ENCODE measurements at regions not wholly inside any gene's neighbourhood (a gene's known extent, or its start where the extent isn't known, plus 50 kb on each side); places are given as distances from the start of the nearest gene placed in this dataset.

DNA sequence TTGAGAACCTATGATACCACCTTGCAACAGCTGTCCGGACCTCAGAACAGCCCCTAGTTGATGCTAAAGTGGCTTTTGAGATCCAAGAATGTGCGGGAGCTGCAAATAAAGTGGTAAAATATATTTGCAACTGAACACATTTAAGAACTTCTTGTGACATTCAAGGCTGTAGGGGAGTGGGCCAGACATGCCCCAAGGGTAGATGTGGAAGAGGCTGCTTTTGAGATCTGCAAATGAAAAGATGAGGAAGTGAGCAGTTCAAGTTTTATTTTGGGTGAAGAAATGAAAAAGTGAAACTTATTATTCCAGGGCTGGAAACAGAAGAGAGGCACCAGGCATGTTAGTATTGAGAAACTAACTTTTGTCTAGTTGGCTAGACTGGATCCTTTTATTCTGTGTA is 359.5 kb upstream of the PLXNA2 start:
- DNase-seq (no peak), ATAC-seq (ENCODE audit: low read depth) (no peak)
- Mint-ChIP-seq H3K27ac (no peak overlapping the region), H3K36me3 (no peaks in the 10 kb centered on the region), H3K27me3 (peaks cover 2% of the 10 kb centered on the region), H3K4me1 (peaks cover 1% of the 10 kb centered on the region), H3K4me3 (no peak overlapping the region), H3K9me3 (no peaks in the 10 kb centered on the region)
- POLR2A ChIA-PET: no interaction called here

DNA sequence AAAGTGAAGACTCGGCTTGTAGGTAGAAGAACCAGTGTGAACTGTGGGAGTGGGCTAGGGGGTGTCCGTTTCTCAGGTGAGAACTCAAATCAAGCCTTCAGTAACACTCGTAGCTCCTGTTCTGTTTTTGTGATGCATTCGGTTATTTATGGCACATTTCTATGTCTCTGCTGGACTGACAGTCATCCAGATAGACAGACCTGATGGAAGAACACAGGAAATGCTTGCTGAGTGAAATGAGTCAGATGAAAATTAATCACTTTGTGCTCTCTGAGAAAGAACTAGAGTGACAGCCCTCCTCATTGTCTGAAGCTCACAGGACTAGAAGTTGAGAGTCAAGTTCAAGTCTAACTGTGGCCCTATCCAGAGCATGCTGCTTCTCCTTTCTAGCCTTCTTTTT is 360.1 kb upstream of the PLXNA2 start:
- ATAC-seq (ENCODE audit: low read depth): no peak
- H3K4me1 Mint-ChIP-seq: peaks cover 1% of the 10 kb centered on the region

DNA sequence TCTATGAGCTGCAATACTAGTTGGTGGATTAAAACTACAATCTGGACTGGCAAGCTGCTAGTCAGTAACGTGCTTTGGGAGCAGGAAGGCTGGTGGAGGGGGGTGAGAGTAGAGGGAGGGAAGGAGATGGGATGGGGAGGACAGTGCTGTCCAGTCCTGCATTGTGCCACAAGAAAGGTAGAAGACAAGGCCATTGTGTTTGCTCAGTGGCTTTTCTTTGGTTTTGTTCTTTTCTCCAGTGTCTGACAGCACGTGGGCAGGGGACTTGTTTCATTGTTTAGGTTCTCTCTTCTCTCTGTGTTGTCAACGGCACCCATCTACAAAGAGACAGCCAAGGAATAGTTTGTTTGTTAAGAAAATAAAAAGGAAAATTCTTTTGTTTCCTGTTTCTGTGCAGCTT is 362.8 kb upstream of the PLXNA2 start:
- Mint-ChIP-seq H3K4me1 (peaks cover 1% of the 10 kb centered on the region), H3K36me3 (no peaks in the 10 kb centered on the region), H3K9me3 (no peaks in the 10 kb centered on the region), H3K27ac (no peak overlapping the region), H3K27me3 (peaks cover 2% of the 10 kb centered on the region), H3K4me3 (no peak overlapping the region)
- no peak for DNase-seq
- no peak for ATAC-seq (ENCODE audit: low read depth)
- POLR2A ChIA-PET: no interaction called here

More for the DNA sequence above, 360.1 kb upstream of the PLXNA2 start:
- Mint-ChIP-seq H3K27me3 (peaks cover 2% of the 10 kb centered on the region), H3K9me3 (no peaks in the 10 kb centered on the region), H3K27ac (no peak overlapping the region), H3K36me3 (no peaks in the 10 kb centered on the region), H3K4me3 (no peak overlapping the region)
- POLR2A ChIA-PET: no interaction called here
- no peak for DNase-seq

DNA sequence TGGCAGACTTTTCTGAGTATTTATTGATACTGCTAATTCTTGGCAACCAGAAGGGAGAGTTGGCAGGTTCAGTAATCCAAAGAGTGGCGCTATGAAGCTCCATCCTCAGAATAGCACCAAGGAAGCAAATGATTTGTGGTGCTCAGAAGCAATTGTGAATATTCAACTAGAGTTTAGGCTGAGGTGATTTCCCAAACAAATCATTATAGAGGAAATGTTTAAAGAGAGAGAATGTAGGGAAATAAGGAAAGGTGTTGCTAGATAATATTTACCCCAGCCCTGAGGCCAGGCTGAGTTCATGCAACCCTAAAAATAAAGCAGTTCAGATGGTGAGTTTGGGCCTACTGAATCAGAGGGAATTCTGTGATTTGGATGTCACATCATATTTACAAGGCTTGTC is 363.4 kb upstream of the PLXNA2 start:
- Mint-ChIP-seq H3K27ac (no peak overlapping the region), H3K36me3 (no peaks in the 10 kb centered on the region), H3K4me3 (no peak overlapping the region), H3K4me1 (peaks cover 1% of the 10 kb centered on the region), H3K9me3 (no peaks in the 10 kb centered on the region), H3K27me3 (peaks cover 2% of the 10 kb centered on the region)
- no peak for DNase-seq
- POLR2A ChIA-PET: no interaction called here
- ATAC-seq (ENCODE audit: low read depth): no peak

DNA sequence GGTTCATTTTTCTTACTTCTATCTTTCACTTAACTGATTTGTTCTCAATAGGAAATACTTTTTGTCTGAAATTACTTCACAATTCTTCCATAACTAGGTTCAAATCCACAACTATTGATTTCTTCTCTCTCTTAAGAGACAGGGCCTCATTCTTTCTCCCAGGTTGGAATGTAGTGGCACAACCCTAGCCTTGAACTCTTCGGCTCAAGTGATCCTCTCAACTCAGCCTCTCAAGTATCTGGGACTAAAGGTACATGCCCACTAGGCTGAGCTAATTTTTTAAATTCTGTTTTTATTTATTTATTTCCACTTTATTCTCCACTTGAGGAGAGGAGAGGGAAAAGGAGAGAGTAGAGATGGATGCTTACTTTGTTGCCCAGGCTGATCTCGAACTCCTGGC is 370.4 kb upstream of the PLXNA2 start:
- no peaks in the 10 kb centered on the region for H3K4me1 Mint-ChIP-seq
- H3K4me3 Mint-ChIP-seq: no peak overlapping the region
- H3K27me3 Mint-ChIP-seq: no peaks in the 10 kb centered on the region
- H3K27ac Mint-ChIP-seq: no peak overlapping the region
- POLR2A ChIA-PET: no interaction called here
- H3K9me3 Mint-ChIP-seq: peaks cover 3% of the 10 kb centered on the region
- DNase-seq: no peak
- ATAC-seq (ENCODE audit: low read depth): no peak
- H3K36me3 Mint-ChIP-seq: no peaks in the 10 kb centered on the region

DNA sequence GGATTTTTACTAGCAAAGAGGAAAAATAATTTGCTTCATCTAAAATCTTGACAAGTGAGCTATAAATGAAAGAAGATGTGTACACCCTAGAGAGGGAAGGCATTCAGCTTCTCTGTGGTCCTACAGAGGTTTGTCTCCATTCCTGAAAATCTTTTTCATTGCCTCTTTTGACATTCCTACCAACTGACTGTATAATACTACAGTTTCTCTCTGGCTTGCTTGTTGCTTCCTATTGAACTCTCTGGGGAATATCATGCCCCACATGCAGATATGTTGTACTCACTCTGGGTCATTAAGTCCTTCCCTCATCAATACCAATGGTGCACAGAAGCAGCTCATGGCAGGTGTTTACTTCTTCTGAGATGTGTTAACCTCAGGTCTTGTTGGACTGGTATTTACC is 371.2 kb upstream of the PLXNA2 start:
- DNase-seq (no peak), ATAC-seq (ENCODE audit: low read depth) (no peak)
- H3K36me3 Mint-ChIP-seq: no peaks in the 10 kb centered on the region
- H3K27me3 Mint-ChIP-seq: no peaks in the 10 kb centered on the region
- H3K4me3 Mint-ChIP-seq: no peak overlapping the region
- H3K9me3 Mint-ChIP-seq: peaks cover 3% of the 10 kb centered on the region
- no peak overlapping the region for H3K27ac Mint-ChIP-seq
- H3K4me1 Mint-ChIP-seq: no peaks in the 10 kb centered on the region
- POLR2A ChIA-PET: no interaction called here

DNA sequence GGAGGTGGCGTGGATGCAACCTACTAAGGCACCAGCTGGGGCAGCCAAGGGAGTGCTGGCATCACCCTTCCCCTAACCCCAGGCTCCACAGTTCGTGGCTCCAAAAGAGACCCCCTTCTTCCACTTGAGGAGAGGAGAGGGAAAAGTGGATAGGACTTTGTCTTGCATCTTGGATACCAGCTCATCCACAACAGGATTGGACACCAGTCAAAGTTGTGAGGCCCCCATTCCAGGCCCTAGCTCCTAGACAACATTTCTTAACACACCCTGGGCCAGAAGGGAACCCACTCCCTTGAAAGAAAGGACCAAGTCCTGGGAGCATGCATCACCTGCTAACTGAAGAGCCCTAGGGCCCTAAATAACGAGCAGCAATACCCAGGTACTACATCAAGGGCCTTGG is 372.6 kb upstream of the PLXNA2 start:
- H3K9me3 Mint-ChIP-seq: peaks cover 10% of the 10 kb centered on the region
- no peak overlapping the region for H3K4me3 Mint-ChIP-seq
- H3K4me1 Mint-ChIP-seq: no peaks in the 10 kb centered on the region
- DNase-seq (no peak), ATAC-seq (ENCODE audit: low read depth) (no peak)
- no peaks in the 10 kb centered on the region for H3K27me3 Mint-ChIP-seq
- POLR2A ChIA-PET: no interaction called here
- no peaks in the 10 kb centered on the region for H3K36me3 Mint-ChIP-seq
- H3K27ac Mint-ChIP-seq: no peak overlapping the region

DNA sequence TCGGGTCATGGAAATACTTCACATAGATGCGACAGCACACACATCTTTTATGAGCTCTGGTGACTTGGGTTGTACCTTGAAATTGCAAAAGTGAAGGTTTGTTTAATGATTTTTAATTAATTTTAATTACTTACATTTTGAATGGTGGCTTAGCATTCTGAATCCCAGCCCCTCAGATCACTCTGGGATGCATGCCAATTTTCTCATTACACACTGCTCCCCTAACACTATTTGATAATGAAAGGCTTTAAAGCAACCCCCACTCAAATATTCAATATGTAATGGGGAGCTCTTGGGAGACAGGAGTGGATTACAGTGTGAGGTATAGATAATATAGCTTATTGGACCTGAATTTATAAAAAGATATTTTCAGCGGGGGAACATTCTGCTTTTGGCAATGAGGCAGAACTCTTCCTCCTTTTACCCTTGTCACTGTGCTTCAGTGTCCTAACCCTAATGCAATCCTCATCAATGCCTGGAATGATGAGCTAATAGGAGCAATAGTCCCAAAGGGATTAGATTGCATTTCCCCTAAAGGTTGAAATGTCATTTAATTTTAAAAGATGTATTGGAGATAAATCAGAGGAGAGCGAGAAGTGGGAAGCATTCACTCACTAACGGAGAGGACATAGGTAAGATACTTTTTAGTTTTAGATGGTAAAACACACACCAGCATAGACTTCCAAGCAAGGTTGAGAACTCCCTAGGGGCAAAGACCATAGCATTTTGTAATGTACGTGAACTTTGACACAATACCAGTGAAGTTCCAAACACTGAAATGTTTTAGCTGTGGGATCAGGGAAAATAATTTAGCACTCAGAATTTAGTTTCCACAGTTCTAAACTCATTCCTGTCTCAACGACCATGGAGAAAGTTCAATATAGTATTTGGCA is 384.1 kb upstream of the PLXNA2 start:
- DNase-seq: no peak

DNA sequence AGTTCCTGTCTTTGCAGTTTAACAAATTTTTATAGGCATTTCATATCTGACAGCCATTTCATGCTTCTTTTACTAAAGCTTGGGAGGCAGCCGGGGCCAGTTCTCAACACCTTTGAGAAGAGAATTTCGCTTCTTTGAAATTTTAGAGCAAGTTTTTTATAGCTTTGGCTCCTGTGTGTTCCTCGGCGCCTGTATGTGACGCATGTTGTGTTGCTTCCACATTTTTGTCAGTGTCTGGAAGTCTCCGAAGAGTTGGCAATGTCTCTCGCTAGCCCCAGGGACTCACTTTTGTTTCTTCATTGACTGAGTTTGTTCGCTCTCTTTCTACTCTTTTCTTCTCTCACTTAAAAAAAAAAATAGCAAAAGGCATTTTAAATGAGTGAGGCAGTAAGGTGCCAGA is 386.9 kb upstream of the PLXNA2 start:
- no peaks in the 10 kb centered on the region for H3K9me3 Mint-ChIP-seq

More for the DNA sequence above, 384.1 kb upstream of the PLXNA2 start:
- H3K27ac Mint-ChIP-seq: no peak overlapping the region
- peaks cover 3% of the 10 kb centered on the region for H3K27me3 Mint-ChIP-seq
- no peaks in the 10 kb centered on the region for H3K4me1 Mint-ChIP-seq
- no peaks in the 10 kb centered on the region for H3K36me3 Mint-ChIP-seq
- H3K4me3 Mint-ChIP-seq: no peak overlapping the region
- POLR2A ChIA-PET: no interaction called here
- no peaks in the 10 kb centered on the region for H3K9me3 Mint-ChIP-seq
- ATAC-seq (ENCODE audit: low read depth): no peak

DNA sequence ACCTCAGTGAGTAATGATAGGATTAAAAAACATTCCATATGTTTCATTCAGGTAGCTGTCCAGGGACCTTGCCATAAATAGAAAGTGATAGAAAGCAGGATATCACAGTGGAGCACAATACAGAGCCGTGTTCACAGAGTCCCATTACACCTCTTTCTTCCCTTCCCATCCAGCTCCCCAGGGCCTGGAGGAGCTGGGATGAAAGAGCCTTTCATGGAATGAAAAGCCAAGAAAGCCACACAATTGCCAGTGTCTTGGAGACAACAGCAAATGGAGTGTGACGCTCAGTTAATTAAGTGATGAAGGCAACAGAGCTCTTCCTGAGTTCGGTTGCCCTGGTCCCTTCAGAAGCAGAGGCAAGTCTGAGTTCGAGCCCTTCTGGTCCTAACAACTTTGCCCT is 387.3 kb upstream of the PLXNA2 start:
- POLR2A ChIA-PET: no interaction called here
- H3K36me3 Mint-ChIP-seq: no peaks in the 10 kb centered on the region
- H3K4me1 Mint-ChIP-seq: no peaks in the 10 kb centered on the region
- peaks cover 3% of the 10 kb centered on the region for H3K27me3 Mint-ChIP-seq
- no peaks in the 10 kb centered on the region for H3K9me3 Mint-ChIP-seq
- ATAC-seq (ENCODE audit: low read depth) (no peak), DNase-seq (no peak)
- no peak overlapping the region for H3K4me3 Mint-ChIP-seq
- H3K27ac Mint-ChIP-seq: no peak overlapping the region

More for the DNA sequence above, 386.9 kb upstream of the PLXNA2 start:
- POLR2A ChIA-PET: no interaction called here
- DNase-seq: no peak
- H3K27me3 Mint-ChIP-seq: peaks cover 3% of the 10 kb centered on the region
- ATAC-seq (ENCODE audit: low read depth): no peak
- no peaks in the 10 kb centered on the region for H3K4me1 Mint-ChIP-seq
- no peak overlapping the region for H3K4me3 Mint-ChIP-seq
- no peak overlapping the region for H3K27ac Mint-ChIP-seq
- no peaks in the 10 kb centered on the region for H3K36me3 Mint-ChIP-seq

DNA sequence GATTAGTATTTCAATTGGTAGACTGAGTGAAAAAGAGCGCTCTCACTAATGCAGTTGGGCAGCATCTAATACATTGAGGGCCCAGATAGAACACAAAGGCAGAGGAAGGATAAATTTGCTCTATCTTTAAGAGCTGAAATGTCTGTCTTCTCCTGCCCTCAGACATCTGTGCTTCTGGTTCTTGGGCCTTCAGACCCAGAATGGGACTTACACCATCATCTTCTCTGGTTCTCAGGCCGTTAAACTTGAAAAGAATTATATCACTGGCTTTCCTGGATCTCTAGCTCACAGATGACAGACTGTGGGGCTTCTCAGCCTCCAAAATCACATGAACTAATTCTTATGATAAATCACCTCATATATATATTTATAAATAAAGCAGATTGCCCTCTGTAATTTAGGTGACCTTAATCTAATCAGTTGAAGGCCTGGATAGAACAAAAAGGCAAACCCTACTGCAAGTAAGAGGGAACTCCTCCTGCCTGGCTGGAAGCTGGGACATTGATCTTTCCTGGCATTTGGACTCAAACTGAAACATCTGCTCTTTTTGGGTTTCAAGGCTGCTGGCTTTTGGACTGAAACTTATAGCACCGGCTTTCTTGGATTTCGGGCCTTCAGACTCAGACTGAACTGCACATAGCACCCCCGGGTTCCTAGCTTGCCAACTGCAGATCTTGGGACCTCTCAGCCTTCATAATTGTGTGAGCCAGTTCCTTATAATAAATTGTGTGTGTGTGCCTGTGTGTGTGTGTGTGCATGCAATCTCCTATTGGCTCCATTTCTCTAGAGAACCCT is 390.4 kb upstream of the PLXNA2 start:
- Mint-ChIP-seq H3K36me3 (no peaks in the 10 kb centered on the region), H3K27ac (no peak overlapping the region), H3K27me3 (peaks cover 3% of the 10 kb centered on the region), H3K9me3 (no peaks in the 10 kb centered on the region), H3K4me3 (no peak overlapping the region), H3K4me1 (no peaks in the 10 kb centered on the region)
- POLR2A ChIA-PET: no interaction called here
- ATAC-seq (ENCODE audit: low read depth) (no peak), DNase-seq (no peak)

DNA sequence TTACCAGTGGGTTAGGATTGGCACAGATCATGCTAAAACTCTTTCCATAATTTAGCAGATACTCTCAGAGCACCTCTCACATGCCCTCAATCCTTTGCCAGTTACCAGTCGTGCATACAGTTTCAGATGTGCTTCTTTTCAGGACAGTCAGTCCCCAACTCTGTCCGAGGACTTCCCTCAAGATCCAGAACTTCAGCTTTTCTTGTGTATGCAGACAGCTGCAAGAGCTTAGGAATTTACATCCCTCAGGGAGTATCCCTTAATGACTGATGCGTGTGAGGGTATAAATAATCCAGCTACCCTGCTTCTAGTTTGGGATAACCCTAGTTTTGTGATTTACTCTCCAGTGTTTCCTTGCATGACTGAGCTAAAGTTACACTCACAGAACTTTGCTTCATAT is 393.0 kb upstream of the PLXNA2 start:
- H3K36me3 Mint-ChIP-seq: no peaks in the 10 kb centered on the region
- no peaks in the 10 kb centered on the region for H3K4me1 Mint-ChIP-seq
- H3K4me3 Mint-ChIP-seq: no peak overlapping the region
- peaks cover 3% of the 10 kb centered on the region for H3K27me3 Mint-ChIP-seq
- no peak overlapping the region for H3K27ac Mint-ChIP-seq
- no peaks in the 10 kb centered on the region for H3K9me3 Mint-ChIP-seq
- POLR2A ChIA-PET: no interaction called here
- ATAC-seq (ENCODE audit: low read depth) (no peak), DNase-seq (no peak)

DNA sequence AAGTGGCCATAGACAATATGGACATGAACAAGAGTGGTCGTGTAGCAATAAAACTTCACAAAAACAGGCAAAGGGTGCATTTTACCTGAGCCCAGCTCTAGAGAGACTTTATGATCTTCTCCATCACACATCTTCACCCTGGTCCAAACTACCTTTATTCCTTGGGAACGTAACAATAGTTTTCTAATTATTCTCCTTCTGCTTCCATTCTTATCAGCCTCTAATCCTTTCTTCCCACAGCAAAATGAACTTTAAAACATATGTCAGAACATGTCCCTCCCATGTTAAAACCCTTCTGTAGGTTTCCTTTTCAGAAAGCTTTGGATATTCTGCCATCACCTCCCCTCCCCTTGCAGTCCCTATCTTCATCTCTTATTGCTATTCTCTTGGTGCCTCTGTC is 395.2 kb upstream of the PLXNA2 start:
- ATAC-seq (ENCODE audit: low read depth) (no peak), DNase-seq (no peak)
- no peaks in the 10 kb centered on the region for H3K27me3 Mint-ChIP-seq
- H3K36me3 Mint-ChIP-seq: no peaks in the 10 kb centered on the region
- no peaks in the 10 kb centered on the region for H3K9me3 Mint-ChIP-seq
- POLR2A ChIA-PET: no interaction called here
- H3K4me1 Mint-ChIP-seq: no peaks in the 10 kb centered on the region
- H3K4me3 Mint-ChIP-seq: no peak overlapping the region
- H3K27ac Mint-ChIP-seq: no peak overlapping the region

DNA sequence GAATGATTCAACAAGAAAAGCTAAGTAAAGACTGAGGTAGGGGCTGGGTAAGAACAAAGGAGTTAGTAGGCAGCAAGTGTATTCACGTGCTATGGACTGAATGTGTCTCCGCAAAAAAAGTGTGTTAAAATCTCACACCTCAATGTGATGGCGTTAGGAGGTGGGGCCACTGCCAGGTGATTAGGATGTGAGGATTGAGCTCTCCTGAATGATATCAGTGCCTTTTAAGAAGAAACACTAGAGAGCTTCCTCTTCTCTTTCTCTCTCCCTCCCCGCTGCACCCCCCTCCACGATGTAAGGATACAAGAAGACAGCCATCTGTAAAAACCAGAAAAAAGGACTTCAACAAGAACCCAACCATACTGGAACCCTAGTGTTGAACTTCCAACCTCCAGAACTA is 396.1 kb upstream of the PLXNA2 start:
- Mint-ChIP-seq H3K27ac (no peak overlapping the region), H3K36me3 (no peaks in the 10 kb centered on the region), H3K4me1 (no peaks in the 10 kb centered on the region), H3K27me3 (no peaks in the 10 kb centered on the region), H3K4me3 (no peak overlapping the region), H3K9me3 (no peaks in the 10 kb centered on the region)
- POLR2A ChIA-PET: no interaction called here
- DNase-seq (no peak), ATAC-seq (ENCODE audit: low read depth) (no peak)

All from activated naive CD8-positive, alpha-beta T cell treated with anti-CD3 and anti-CD28 coated beads, Interleukin-2, amount 10 ng/mL, durations not matched to agents 7 days and 5 days (primary cell).